SU-DHL-6 (cell line): ENCODE measurements at regions not wholly inside any gene's neighbourhood (a gene's known extent, or its start where the extent isn't known, plus 50 kb on each side); places are given as distances from the start of the nearest gene placed in this dataset.

Experiments used
- H2AFZ ChIP-seq: fragments of 200-600 bp; sonication (generic); 2 replicates; pipeline ENCODE4 v1.6.1; 2014; ENCODE audit warnings: low read depth, mild to moderate bottlenecking, moderate library complexity, mixed read lengths, antibody characterized with exemption, low read length; ENCODE audit not compliant: severe bottlenecking
- H3F3A ChIP-seq: fragments of 200-600 bp; shearing (Covaris generic); 2 replicates; pipeline ENCODE4 v1.6.0; 2016; ENCODE audit warnings: antibody characterized with exemption, mild to moderate bottlenecking; ENCODE audit not compliant: insufficient read depth
- H3K27ac ChIP-seq: fragments of 200-600 bp; sonication (generic); 2 replicates; pipeline ENCODE4 v1.5.1; 2016; ENCODE audit warnings: low read depth, mild to moderate bottlenecking, low read length, moderate library complexity, mixed read lengths
- H3K27me3 ChIP-seq: fragments of 200-600 bp; sonication (generic), shearing (Covaris generic); 2 replicates; pipeline ENCODE4 v1.6.0; 2014; ENCODE audit warnings: mild to moderate bottlenecking, low read length
- H3K36me3 ChIP-seq: fragments of 200-600 bp; sonication (generic); 2 replicates; pipeline ENCODE4 v1.6.1; 2014; ENCODE audit warnings: mild to moderate bottlenecking, low read length, mixed read lengths
- H3K4me2 ChIP-seq: fragments of 300-600, 200-600 bp; shearing (Covaris generic), sonication (generic); 2 replicates; pipeline ENCODE4 v1.6.0; 2014; ENCODE audit warnings: low read length, low read depth, mild to moderate bottlenecking; ENCODE audit not compliant: poor library complexity, severe bottlenecking
- H3K4me3 ChIP-seq: fragments of 200-600 bp; sonication (generic); 2 replicates; pipeline ENCODE4 v1.5.1; 2014; ENCODE audit warnings: antibody characterized with exemption, low read length, mild to moderate bottlenecking, mixed read lengths; ENCODE audit not compliant: insufficient read depth, poor library complexity, severe bottlenecking
- H3K79me2 ChIP-seq: fragments of 200-600 bp; sonication (generic); 2 replicates; pipeline ENCODE4 v1.6.1; 2014; ENCODE audit warnings: mild to moderate bottlenecking, low read length, moderate library complexity; ENCODE audit not compliant: insufficient read depth
- H3K9ac ChIP-seq: fragments of 200-600 bp; sonication (generic); 2 replicates; pipeline ENCODE4 v1.7.0; 2014; ENCODE audit warnings: mild to moderate bottlenecking, low read length
- H3K9me2 ChIP-seq: fragments of 200-600 bp; sonication (generic); replicated peaks from 2 replicates; pipeline ENCODE4 v1.6.1; 2014; ENCODE audit warnings: low read length; ENCODE audit not compliant: insufficient read depth
- H3K9me3 ChIP-seq: fragments of 200-600 bp; sonication (generic); 2 replicates; pipeline ENCODE4 v1.6.1; 2014; ENCODE audit warnings: low read length, mixed read lengths; ENCODE audit not compliant: insufficient read depth
- H4K20me1 ChIP-seq: fragments of 200-600 bp; sonication (generic); 2 replicates; pipeline ENCODE4 v1.6.1; 2014; ENCODE audit warnings: low read depth, mild to moderate bottlenecking, antibody characterized with exemption, low read length, moderate library complexity, mixed read lengths
- CTCF ChIP-seq: fragments of 200-600 bp; sonication (generic); IDR thresholded peaks from one replicate; pipeline ENCODE4 v1.5.1; 2017; ENCODE audit warnings: antibody characterized with exemption, mild to moderate bottlenecking, low read length, moderate library complexity; ENCODE audit not compliant: insufficient read depth, poor library complexity, severe bottlenecking
- EZH2phosphoT487 ChIP-seq: fragments of 200-600 bp; sonication (generic), shearing (Covaris generic); conservative IDR thresholded peaks from 2 replicates; pipeline ENCODE4 v1.6.1; 2018; ENCODE audit warnings: mild to moderate bottlenecking, antibody characterized with exemption, low read length, moderate library complexity, mixed read lengths

DNA sequence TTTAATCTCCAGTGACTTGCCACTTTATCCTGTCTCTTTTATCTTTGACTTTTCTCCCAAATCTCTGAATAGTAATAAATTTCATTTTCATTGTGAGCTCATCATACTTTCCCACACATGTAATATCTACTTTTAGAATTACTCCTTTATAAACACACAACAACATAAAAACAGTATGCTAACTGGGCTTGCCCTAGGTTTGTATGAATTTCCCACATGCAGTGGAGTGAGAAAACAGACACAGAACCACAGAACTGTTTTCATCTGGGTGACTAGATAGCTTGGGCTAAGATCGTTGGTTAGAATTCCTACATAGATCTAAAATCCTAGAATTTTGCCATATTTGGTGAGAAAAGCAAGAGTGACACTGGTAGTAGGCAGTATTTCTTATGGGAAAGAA, 409.5 kb downstream of the SPRY1 start:
- no peak overlapping the region for H3K4me2 ChIP-seq
- no peaks in the 10 kb centered on the region for H3K27me3 ChIP-seq
- TF ChIP-seq EZH2phosphoT487 = no peak
- TF ChIP-seq CTCF = no peak
- H3K9me2 ChIP-seq = no peaks in the 10 kb centered on the region
- H3K9ac ChIP-seq = no peak overlapping the region
- no peak overlapping the region for H3K27ac ChIP-seq
- H3K9me3 ChIP-seq = no peaks in the 10 kb centered on the region
- no peaks in the 10 kb centered on the region for H4K20me1 ChIP-seq
- H3F3A ChIP-seq = no peaks in the 10 kb centered on the region
- no peaks in the 10 kb centered on the region for H3K79me2 ChIP-seq
- H2AFZ ChIP-seq = no peak overlapping the region
- H3K4me3 ChIP-seq = no peak overlapping the region
- H3K36me3 ChIP-seq = no peaks in the 10 kb centered on the region

- Histone ChIP-seq H2AFZ (no peak overlapping the region), H3K79me2 (no peaks in the 10 kb centered on the region), H3K9ac (no peak overlapping the region), H3K27me3 (no peaks in the 10 kb centered on the region), H3K4me3 (no peak overlapping the region), H3K9me2 (no peaks in the 10 kb centered on the region), H3K27ac (no peak overlapping the region), H3F3A (no peaks in the 10 kb centered on the region), H3K9me3 (no peaks in the 10 kb centered on the region), H4K20me1 (no peaks in the 10 kb centered on the region), H3K4me2 (no peak overlapping the region), H3K36me3 (no peaks in the 10 kb centered on the region)
- TF ChIP-seq EZH2phosphoT487 (no peak), CTCF (no peak)
These were observed 410.6 kb downstream of the SPRY1 start for GRCh38 chr4:123807187-123807586.

- H3K36me3 ChIP-seq = no peaks in the 10 kb centered on the region
- H3K9ac ChIP-seq = no peak overlapping the region
- no peaks in the 10 kb centered on the region for H3K9me2 ChIP-seq
- no peak overlapping the region for H2AFZ ChIP-seq
- H3K4me3 ChIP-seq = no peak overlapping the region
- no peak overlapping the region for H3K27ac ChIP-seq
- no peaks in the 10 kb centered on the region for H4K20me1 ChIP-seq
- no peaks in the 10 kb centered on the region for H3K79me2 ChIP-seq
- no peaks in the 10 kb centered on the region for H3F3A ChIP-seq
- no peak overlapping the region for H3K4me2 ChIP-seq
- TF ChIP-seq EZH2phosphoT487 (no peak), CTCF (no peak)
- no peaks in the 10 kb centered on the region for H3K9me3 ChIP-seq
- no peaks in the 10 kb centered on the region for H3K27me3 ChIP-seq
These were observed 411.3 kb downstream of the SPRY1 start for GRCh38 chr4:123807866-123808265.

DNA sequence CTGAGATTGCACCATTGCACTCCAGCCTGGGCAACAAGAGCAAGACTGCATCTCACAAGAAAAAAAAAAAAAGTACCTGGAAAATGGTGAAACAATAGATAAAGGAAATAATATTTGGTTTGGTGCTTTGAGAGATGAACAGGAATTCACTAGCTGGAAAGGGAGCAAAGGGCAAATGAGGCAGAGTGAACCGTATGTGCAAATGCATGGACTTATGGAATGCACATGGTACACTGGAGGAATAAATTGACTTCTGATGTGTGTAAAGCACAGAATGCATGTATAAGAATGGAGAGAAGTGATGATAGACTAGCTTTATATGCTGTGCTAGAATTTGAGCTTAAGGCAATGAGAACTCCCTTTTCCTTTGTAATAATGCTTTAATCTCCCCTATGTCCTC, 413.3 kb downstream of the SPRY1 start:
- Histone ChIP-seq H3K9me3 (no peaks in the 10 kb centered on the region), H3K4me3 (no peak overlapping the region), H3K9me2 (no peaks in the 10 kb centered on the region), H3F3A (no peaks in the 10 kb centered on the region), H3K36me3 (no peaks in the 10 kb centered on the region), H3K27me3 (no peaks in the 10 kb centered on the region), H3K9ac (no peak overlapping the region), H4K20me1 (no peaks in the 10 kb centered on the region), H2AFZ (no peak overlapping the region), H3K4me2 (no peak overlapping the region), H3K27ac (no peak overlapping the region), H3K79me2 (no peaks in the 10 kb centered on the region)
- TF ChIP-seq CTCF (no peak), EZH2phosphoT487 (no peak)
